Heart left ventricle (tissue), 16 donors: ENCODE measurements at regions not wholly inside any gene's neighbourhood (a gene's known extent, or its start where the extent isn't known, plus 50 kb on each side); places are given as distances from the start of the nearest gene placed in this dataset.
"Not testable (repeated sequence)": the region's sequence is repeated elsewhere in the genome, so short reads cannot be mapped to it uniquely, and the experiment has no call there.

Experiments used
- ATAC-seq, 4 donors: fragments of 200-7000 bp; cut with Tn5 transposase; one replicate each; pipeline ENCODE4 v1.9.1; 2020 to 2022; ENCODE audit warnings: moderate library complexity in 4 of 4, mild to moderate bottlenecking in 3 of 4, moderate number of reproducible peaks in 1 of 4
- DNase-seq, 5 donors: peaks; one replicate each; pipeline ENCODE4 v3.0.0-alpha.2; 2020
- H3K27ac ChIP-seq, 12 donors: fragments of 200-600 bp; sonication (generic) in 4 of 12; one replicate each; pipeline versions ENCODE4 v1.5.0 to v1.8.0; 2016 to 2022; ENCODE audit warnings: mild to moderate bottlenecking in 2 of 12
- H3K27me3 ChIP-seq, 9 donors: fragments of 200-600 bp; sonication (generic) in 2 of 9; one replicate each; pipeline versions ENCODE4 v1.5.1 to v1.8.0; 2016 to 2022; ENCODE audit warnings: mild to moderate bottlenecking in 3 of 9
- H3K36me3 ChIP-seq, 9 donors: fragments of 200-600 bp; sonication (generic) in 2 of 9; one replicate each; pipeline versions ENCODE4 v1.5.0 to v1.8.0; 2018 to 2022; ENCODE audit warnings: mild to moderate bottlenecking in 2 of 9
- H3K4me1 ChIP-seq, 12 donors: fragments of 200-600 bp; sonication (generic) in 4 of 12; one replicate each; pipeline versions ENCODE4 v1.5.0 to v1.8.0; 2016 to 2022; ENCODE audit warnings: mild to moderate bottlenecking in 3 of 12
- H3K4me3 ChIP-seq, 12 donors: fragments of 200-600 bp; sonication (generic) in 4 of 12; one replicate each; pipeline versions ENCODE4 v1.5.0 to v1.8.0; 2017 to 2022; ENCODE audit warnings: mild to moderate bottlenecking in 9 of 12, moderate library complexity in 4 of 12
- H3K9me3 ChIP-seq, 12 donors: fragments of 200-600 bp; sonication (generic) in 4 of 12; one replicate each; pipeline versions ENCODE4 v1.5.0 to v1.8.0; 2016 to 2022; ENCODE audit warnings: mild to moderate bottlenecking in 1 of 12
- CTCF ChIP-seq, 12 donors: fragments of 200-600 bp; sonication (generic) in 4 of 12; IDR thresholded peaks; one replicate each; pipeline versions ENCODE4 v1.5.0 to v1.8.0; 2018 to 2022; ENCODE audit warnings: antibody characterized with exemption in 12 of 12, mild to moderate bottlenecking in 5 of 12
- POLR2A ChIP-seq, 2 donors: fragments of 450-650 bp; IDR thresholded peaks; one replicate each; pipeline ENCODE4 v1.6.1; 2017; ENCODE audit warnings: antibody characterized with exemption in 2 of 2, mild to moderate bottlenecking in 2 of 2, moderate library complexity in 2 of 2
- WGBS, 4 donors: extraction: QIAGEN DNeasy Blood & Tissue Kit in 2 of 4; methylation state at CpG; one replicate each; pipeline versions ENCODE4 v1.1.5 to v1.1.7; 2013 to 2018; 5-methylcytosine and 5-hydroxymethylcytosine counted together
- intact Hi-C, 10 donors: fragments of 100-400 bp; cut with DNase I; formaldehyde crosslinking; loops; one replicate each; pipeline versions ENCODE4 v1.11.1 to v1.14.2; 2022
- donor health status: ischemic (EF 13 %, LVEDD 7.1; RV severe dilation, severe dysfunction).
- donor health status: healthy with polysubstance abuse.
- donor health status: DM: no; HTN: yes; CAD: no.
- donor health status: DM: no; HTN: no; CAD: no.
- donor health status: ischemic (EF 25% LVEDD 6.9; RV normal size, moderate dysfunction).
- donor health status: ischemic (EF 25% LVEDD 5.7; RV mildly dilated, moderate dysfunction).
- donor health status: healthy.
- donor health status: DM: yes; HTN: yes; CAD: no.
- donor health status: ischemic (EF 35%, LVEDD 5.7; RV mildly dilated, moderate dysfunction).
- donor health status: nonischemic (EF 11% LVEDD 7.7; RV severe dilation, severe dysfunction).
- donor health status: DM: yes; HTN: yes; CAD: no.
- donor health status: PGD.
- donor health status: ischemic (EF 29% LVEDD 5.4; RV normal size, mild dysfunction).
- donor health status: nonischemic (EF 23%, LVEDD 6.1; RV moderate dilation, normal function).

- 61 to 69% (median 67%) methylated on average over 8 of the region's 8 CpGs for WGBS, 4 donors
- intact Hi-C loops: loop anchor here in 1 of 10 donors (1.0 kb wide), 1 partner anchor 19 kb away; no protein-coding TSS in a partner anchor
Measured at GRCh38 chr18:70808481-70809056, 519.7 kb downstream of the SOCS6 start.

GRCh38 chr18:70781860-70782453 lies 493.1 kb downstream of the SOCS6 start:
- H3K9me3 ChIP-seq: no peaks in the 10 kb centered on the region
- no peak overlapping the region for H3K27ac ChIP-seq
- TF ChIP-seq CTCF (IDR thresholded peaks at IDR 0.05) (peak; percentile 31 to 64 (median 51)), POLR2A (IDR thresholded peaks at IDR 0.05) (no peak)
- intact Hi-C loops: no loop called here
- peak in 3 of 5 donors; percentile 13 to 41 (median 21) for DNase-seq
- WGBS, 4 donors: 3 to 5% (median 4%) methylated on average over 8 of the region's 8 CpGs
- H3K36me3 ChIP-seq: no peaks in the 10 kb centered on the region
- peak in 2 of 4 donors; percentile 50 to 54 for ATAC-seq
- no peak overlapping the region for H3K4me3 ChIP-seq
- H3K27me3 ChIP-seq: no peaks in the 10 kb centered on the region
- no peaks in the 10 kb centered on the region for H3K4me1 ChIP-seq

More at GRCh38 chr18:70808481-70809056, 519.7 kb downstream of the SOCS6 start:
- Histone ChIP-seq H3K4me3 (no peak overlapping the region), H3K27ac (no peak overlapping the region), H3K27me3 (no peaks in the 10 kb centered on the region), H3K9me3 (peaks cover 0 to 5% (median 0%) of the 10 kb centered on the region in 12 donors), H3K4me1 (no peaks in the 10 kb centered on the region), H3K36me3 (no peaks in the 10 kb centered on the region)
- TF ChIP-seq POLR2A (IDR thresholded peaks at IDR 0.05) (no peak), CTCF (IDR thresholded peaks at IDR 0.05) (no peak)
- ATAC-seq (no peak), DNase-seq (no peak)

GRCh38 chr18:70766254-70766653 lies 477.4 kb downstream of the SOCS6 start:
- intact Hi-C loops, H3K4me3 ChIP-seq, H3K9me3 ChIP-seq, H3K36me3 ChIP-seq, H3K27ac ChIP-seq, H3K4me1 ChIP-seq, DNase-seq, ATAC-seq, H3K27me3 ChIP-seq: not testable (repeated sequence)
- 86 to 88% (median 87%) methylated on average over 3 of the region's 3 CpGs for WGBS, 4 donors

GRCh38 chr18:70762812-70763211 lies 474.0 kb downstream of the SOCS6 start:
- no peaks in the 10 kb centered on the region for H3K36me3 ChIP-seq
- no peak overlapping the region for H3K4me3 ChIP-seq
- no peak overlapping the region for H3K27ac ChIP-seq
- intact Hi-C loops: no loop called here
- WGBS, 4 donors: 58 to 72% (median 66%) methylated on average over 4 of the region's 4 CpGs
- DNase-seq (no peak), ATAC-seq (no peak)
- H3K27me3 ChIP-seq: no peaks in the 10 kb centered on the region
- H3K9me3 ChIP-seq: no peaks in the 10 kb centered on the region
- TF ChIP-seq CTCF (IDR thresholded peaks at IDR 0.05): no peak
- TF ChIP-seq POLR2A (IDR thresholded peaks at IDR 0.05): no peak
- no peaks in the 10 kb centered on the region for H3K4me1 ChIP-seq
